GM12878 (cell line): ENCODE measurements at regions not wholly inside any gene's neighbourhood (a gene's known extent, or its start where the extent isn't known, plus 50 kb on each side); places are given as distances from the start of the nearest gene placed in this dataset.

ENCODE experiments used
- ATF3 ChIP-seq: IDR thresholded peaks from 2 replicates; pipeline ENCODE4 v1.6.1; 2011; ENCODE audit warnings: low read depth, mild to moderate bottlenecking, low read length, moderate library complexity, borderline replicate concordance; ENCODE audit errors: extremely low read depth
- BCL3 ChIP-seq: IDR thresholded peaks from 2 replicates; pipeline ENCODE4 v1.6.1; 2011; ENCODE audit warnings: borderline replicate concordance, low read depth, mild to moderate bottlenecking, moderate library complexity, low read length; ENCODE audit not compliant: insufficient read depth, poor library complexity, severe bottlenecking
- CEBPB ChIP-seq, 2 experiments: fragments of 150-350 bp in 1 of 2; IDR thresholded peaks; 2 replicates each; pipeline ENCODE4 v1.6.1; 2012 to 2014; ENCODE audit warnings: low read depth in 2 of 2, low read length in 2 of 2, borderline replicate concordance in 1 of 2, inconsistent platforms in 1 of 2
- CREM ChIP-seq: IDR thresholded peaks from 2 replicates; pipeline ENCODE4 v1.6.1; 2014; ENCODE audit warnings: antibody characterized with exemption, low read depth
- CTCF ChIP-seq, 3 experiments: IDR thresholded peaks in 2 of 3; conservative IDR thresholded peaks in 1 of 3; 2 replicates each; pipeline ENCODE4 v1.5.1; 2011; ENCODE audit warnings: low read depth in 3 of 3, low read length in 3 of 3, mild to moderate bottlenecking in 3 of 3, control low read depth in 2 of 3, moderate library complexity in 2 of 3, inconsistent platforms in 1 of 3, mixed read lengths in 1 of 3; ENCODE audit not compliant: control insufficient read depth in 2 of 3, insufficient read depth in 1 of 3; ENCODE audit errors: extremely low read depth in 1 of 3
- EP300 ChIP-seq, 2 experiments: fragments of 150-350 bp in 1 of 2; IDR thresholded peaks; 2 replicates each; pipeline ENCODE4 v1.6.1; 2011 to 2012; ENCODE audit warnings: low read depth in 2 of 2, low read length in 2 of 2, borderline replicate concordance in 1 of 2, improper control_type of control experiment in 1 of 2, inconsistent platforms in 1 of 2; ENCODE audit not compliant: control insufficient read depth in 1 of 2
- ETV6 ChIP-seq, 2 experiments: fragments of 450-650 bp in 1 of 2; IDR thresholded peaks in 1 of 2; conservative IDR thresholded peaks in 1 of 2; 2 replicates each; pipeline ENCODE4 v1.6.1; 2014; ENCODE audit warnings: antibody characterized with exemption in 1 of 2, borderline replicate concordance in 1 of 2, low read depth in 1 of 2, mild to moderate bottlenecking in 1 of 2, moderate library complexity in 1 of 2
- IRF5 ChIP-seq: fragments of 450-650 bp; IDR thresholded peaks from 2 replicates; pipeline ENCODE4 v1.6.1; 2017; ENCODE audit warnings: borderline replicate concordance
- NRF1 ChIP-seq: conservative IDR thresholded peaks from 2 replicates; pipeline ENCODE4 v1.6.1; 2011; ENCODE audit warnings: mild to moderate bottlenecking, low read depth, low read length, improper control_type of control experiment
- POLR2A ChIP-seq: IDR thresholded peaks from 2 replicates; pipeline ENCODE4 v1.6.1; 2011; ENCODE audit warnings: low read depth, mild to moderate bottlenecking, low read length
- TCF3 ChIP-seq: IDR thresholded peaks from 2 replicates; pipeline ENCODE4 v1.6.1; 2012; ENCODE audit warnings: low read depth, mild to moderate bottlenecking, low read length, borderline replicate concordance; ENCODE audit not compliant: insufficient read depth
- YY1 ChIP-seq: IDR thresholded peaks from 2 replicates; pipeline ENCODE4 v1.6.1; 2011; ENCODE audit warnings: low read depth, mild to moderate bottlenecking, low read length
- TF ChIP-seq, protein P1 (sequence below): fragments of 450-650 bp; IDR thresholded peaks from 2 replicates; pipeline ENCODE4 v1.6.1; 2017; ENCODE audit warnings: mild to moderate bottlenecking, low read depth, inconsistent platforms; ENCODE audit not compliant: poor library complexity, severe bottlenecking

GRCh38 chr5:121726991-121727390, 124.7 kb upstream of the FTMT start:
- TF ChIP-seq CEBPB (IDR thresholded peaks at IDR 0.05; ENCODE audit: borderline replicate concordance in 1 of 2, low read depth in 2 of 2, low read length in 2 of 2): no peak
- TF ChIP-seq TCF3: no peak
- no peak for TF ChIP-seq ATF3
- no peak for TF ChIP-seq ETV6 (conservative IDR thresholded peaks at IDR 0.05 in 1 of 2, IDR thresholded peaks at IDR 0.05 in 1 of 2; ENCODE audit: borderline replicate concordance in 1 of 2, low read depth in 1 of 2)
- no peak for TF ChIP-seq IRF5
- TF ChIP-seq POLR2A: no peak
- no peak for TF ChIP-seq CREM
- TF ChIP-seq CTCF (IDR thresholded peaks at IDR 0.05 in 2 of 3, conservative IDR thresholded peaks at IDR 0.05 in 1 of 3; ENCODE audit: control insufficient read depth in 2 of 3, extremely low read depth in 1 of 3, insufficient read depth in 1 of 3, low read depth in 3 of 3, low read length in 3 of 3): no peak
- TF ChIP-seq EP300 (IDR thresholded peaks at IDR 0.05; ENCODE audit: borderline replicate concordance in 1 of 2, control insufficient read depth in 1 of 2, low read depth in 2 of 2, low read length in 2 of 2): no peak
- TF ChIP-seq, protein P1, sequence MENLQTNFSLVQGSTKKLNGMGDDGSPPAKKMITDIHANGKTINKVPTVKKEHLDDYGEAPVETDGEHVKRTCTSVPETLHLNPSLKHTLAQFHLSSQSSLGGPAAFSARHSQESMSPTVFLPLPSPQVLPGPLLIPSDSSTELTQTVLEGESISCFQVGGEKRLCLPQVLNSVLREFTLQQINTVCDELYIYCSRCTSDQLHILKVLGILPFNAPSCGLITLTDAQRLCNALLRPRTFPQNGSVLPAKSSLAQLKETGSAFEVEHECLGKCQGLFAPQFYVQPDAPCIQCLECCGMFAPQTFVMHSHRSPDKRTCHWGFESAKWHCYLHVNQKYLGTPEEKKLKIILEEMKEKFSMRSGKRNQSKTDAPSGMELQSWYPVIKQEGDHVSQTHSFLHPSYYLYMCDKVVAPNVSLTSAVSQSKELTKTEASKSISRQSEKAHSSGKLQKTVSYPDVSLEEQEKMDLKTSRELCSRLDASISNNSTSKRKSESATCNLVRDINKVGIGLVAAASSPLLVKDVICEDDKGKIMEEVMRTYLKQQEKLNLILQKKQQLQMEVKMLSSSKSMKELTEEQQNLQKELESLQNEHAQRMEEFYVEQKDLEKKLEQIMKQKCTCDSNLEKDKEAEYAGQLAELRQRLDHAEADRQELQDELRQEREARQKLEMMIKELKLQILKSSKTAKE: no peak
- TF ChIP-seq NRF1: no peak
- no peak for TF ChIP-seq BCL3
- TF ChIP-seq YY1: no peak
